Mucosa of rectum (tissue), 2 donors: ENCODE measurements at regions not wholly inside any gene's neighbourhood (a gene's known extent, or its start where the extent isn't known, plus 50 kb on each side); places are given as distances from the start of the nearest gene placed in this dataset.

Experiments
- H3K27ac ChIP-seq, 2 donors: one replicate each; pipeline ENCODE4 v1.7.0; 2013; ENCODE audit warnings: inconsistent platforms in 2 of 2, low read depth in 2 of 2, low read length in 2 of 2
- H3K27me3 ChIP-seq, 2 donors: one replicate each; pipeline ENCODE4 v1.7.0; 2013; ENCODE audit warnings: low read length in 2 of 2; ENCODE audit not compliant: control insufficient read depth in 2 of 2, insufficient read depth in 2 of 2
- H3K36me3 ChIP-seq, 2 donors: one replicate each; pipeline ENCODE4 v1.7.0; 2013; ENCODE audit warnings: low read length in 2 of 2; ENCODE audit not compliant: control insufficient read depth in 2 of 2, insufficient read depth in 2 of 2
- H3K4me1 ChIP-seq, 2 donors: one replicate each; pipeline ENCODE4 v1.7.0; 2013; ENCODE audit warnings: low read length in 2 of 2, mild to moderate bottlenecking in 1 of 2; ENCODE audit not compliant: control insufficient read depth in 2 of 2, insufficient read depth in 2 of 2
- H3K4me3 ChIP-seq, 2 donors: one replicate each; pipeline ENCODE4 v1.7.0; 2013; ENCODE audit warnings: low read length in 2 of 2
- H3K9ac ChIP-seq, 2 donors: one replicate each; pipeline ENCODE4 v1.7.0; 2013; ENCODE audit warnings: low read length in 2 of 2, low read depth in 1 of 2, mild to moderate bottlenecking in 1 of 2
- H3K9me3 ChIP-seq, 2 donors: one replicate each; pipeline ENCODE4 v1.7.0; 2013; ENCODE audit warnings: low read length in 2 of 2; ENCODE audit not compliant: control insufficient read depth in 2 of 2
- donor health status: healthy.
- donor health status: Normal muscosa, but diverticular disease.

GRCh38 chr4:183830438-183830985 is 74.6 kb upstream of the STOX2 start:
- Histone ChIP-seq H3K9me3 (no peaks in the 10 kb centered on the region), H3K9ac (no peak overlapping the region), H3K4me1 (peaks cover 4 to 10% of the 10 kb centered on the region in 2 donors), H3K27me3 (no peaks in the 10 kb centered on the region), H3K36me3 (no peaks in the 10 kb centered on the region), H3K27ac (no peak overlapping the region), H3K4me3 (no peak overlapping the region)

DNA sequence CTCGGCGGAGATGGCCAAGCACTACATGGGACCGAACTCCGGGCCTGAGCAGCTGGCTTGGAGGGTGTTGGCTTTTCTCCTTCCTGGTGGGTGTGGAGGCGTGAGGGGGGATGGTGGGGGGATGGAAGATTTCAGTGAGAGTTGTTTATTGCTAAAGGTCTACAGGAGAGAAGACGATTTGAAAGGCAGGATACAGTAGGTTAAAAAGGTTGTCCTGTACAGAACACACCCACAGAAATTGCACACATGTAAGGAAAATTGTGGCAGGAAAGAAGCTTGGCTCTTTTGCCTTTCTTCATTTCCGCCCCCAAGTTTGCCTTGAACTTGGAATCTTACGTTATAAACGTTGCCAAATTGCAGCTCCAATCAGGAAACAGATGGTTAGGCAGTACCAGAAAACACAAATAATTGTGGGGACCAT is 74.1 kb upstream of the STOX2 start:
- Histone ChIP-seq H3K4me3 (no peak overlapping the region), H3K9me3 (no peaks in the 10 kb centered on the region), H3K27ac (no peak overlapping the region), H3K9ac (no peak overlapping the region), H3K36me3 (no peaks in the 10 kb centered on the region), H3K4me1 (peaks cover 4 to 10% of the 10 kb centered on the region in 2 donors), H3K27me3 (no peaks in the 10 kb centered on the region)

GRCh38 chr4:183831683-183832082 is 73.4 kb upstream of the STOX2 start:
- H3K9me3 ChIP-seq = no peaks in the 10 kb centered on the region
- H3K4me3 ChIP-seq = no peak overlapping the region
- no peak overlapping the region for H3K27ac ChIP-seq
- peaks cover 4 to 10% of the 10 kb centered on the region in 2 donors for H3K4me1 ChIP-seq
- H3K27me3 ChIP-seq = no peaks in the 10 kb centered on the region
- no peaks in the 10 kb centered on the region for H3K36me3 ChIP-seq
- no peak overlapping the region for H3K9ac ChIP-seq

- Histone ChIP-seq H3K36me3 (no peaks in the 10 kb centered on the region), H3K9me3 (no peaks in the 10 kb centered on the region), H3K9ac (no peak overlapping the region), H3K27ac (no peak overlapping the region), H3K4me3 (no peak overlapping the region), H3K27me3 (no peaks in the 10 kb centered on the region), H3K4me1 (peaks cover 4 to 10% of the 10 kb centered on the region in 2 donors)
Observed at GRCh38 chr4:183832776-183833450, 72.2 kb upstream of the STOX2 start.

GRCh38 chr4:183834252-183834651 is 70.9 kb upstream of the STOX2 start:
- Histone ChIP-seq H3K4me3 (no peak overlapping the region), H3K36me3 (no peaks in the 10 kb centered on the region), H3K4me1 (peaks cover 4 to 8% of the 10 kb centered on the region in 2 donors), H3K27ac (no peak overlapping the region), H3K27me3 (peaks cover 0 to 3% of the 10 kb centered on the region in 2 donors), H3K9me3 (no peaks in the 10 kb centered on the region), H3K9ac (no peak overlapping the region)

DNA sequence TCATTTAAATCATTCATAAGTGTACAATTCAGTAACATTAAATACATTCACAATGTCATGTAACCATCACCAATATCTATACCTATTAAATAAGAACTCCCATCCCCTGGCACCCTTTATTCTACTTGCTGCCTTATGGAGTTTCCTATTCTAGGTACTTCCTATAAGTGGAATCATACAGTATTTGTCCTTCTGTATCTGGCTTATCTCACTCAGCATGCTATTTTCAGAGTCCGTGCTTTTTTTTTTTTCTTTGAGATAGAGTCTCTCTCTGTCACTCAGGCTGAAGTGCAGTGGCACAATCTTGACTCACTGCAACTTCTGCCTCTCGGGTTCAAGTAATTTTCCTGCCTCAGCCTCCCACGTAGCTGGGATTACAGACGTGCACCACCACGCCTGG is 67.9 kb upstream of the STOX2 start:
- Histone ChIP-seq H3K36me3 (no peaks in the 10 kb centered on the region), H3K9me3 (no peaks in the 10 kb centered on the region), H3K9ac (no peak overlapping the region), H3K4me1 (no peaks in the 10 kb centered on the region), H3K27me3 (peaks cover 0 to 3% of the 10 kb centered on the region in 2 donors), H3K4me3 (no peak overlapping the region), H3K27ac (no peak overlapping the region)

- Histone ChIP-seq H3K27me3 (peaks cover 0 to 3% of the 10 kb centered on the region in 2 donors), H3K4me3 (no peak overlapping the region)
Observed at GRCh38 chr4:183838987-183839712, 66.0 kb upstream of the STOX2 start.

GRCh38 chr4:183840311-183840710 is 64.8 kb upstream of the STOX2 start:
- H3K36me3 ChIP-seq = no peaks in the 10 kb centered on the region
- H3K9ac ChIP-seq = no peak overlapping the region
- no peak overlapping the region for H3K4me3 ChIP-seq
- H3K9me3 ChIP-seq = no peaks in the 10 kb centered on the region
- no peaks in the 10 kb centered on the region for H3K4me1 ChIP-seq
- H3K27me3 ChIP-seq = peaks cover 0 to 3% of the 10 kb centered on the region in 2 donors
- H3K27ac ChIP-seq = no peak overlapping the region

More at GRCh38 chr4:183838987-183839712, 66.0 kb upstream of the STOX2 start:
- H3K27ac ChIP-seq = no peak overlapping the region
- H3K9me3 ChIP-seq = no peaks in the 10 kb centered on the region
- H3K4me1 ChIP-seq = no peaks in the 10 kb centered on the region
- no peaks in the 10 kb centered on the region for H3K36me3 ChIP-seq
- H3K9ac ChIP-seq = no peak overlapping the region

GRCh38 chr4:183841001-183841400 is 64.1 kb upstream of the STOX2 start:
- H3K27me3 ChIP-seq = peaks cover 0 to 3% of the 10 kb centered on the region in 2 donors
- H3K4me1 ChIP-seq = no peaks in the 10 kb centered on the region
- no peak overlapping the region for H3K27ac ChIP-seq
- no peaks in the 10 kb centered on the region for H3K9me3 ChIP-seq
- no peak overlapping the region for H3K9ac ChIP-seq
- H3K4me3 ChIP-seq = no peak overlapping the region
- no peaks in the 10 kb centered on the region for H3K36me3 ChIP-seq

- H3K4me3 ChIP-seq = no peak overlapping the region
- H3K36me3 ChIP-seq = no peaks in the 10 kb centered on the region
- H3K4me1 ChIP-seq = no peaks in the 10 kb centered on the region
- no peak overlapping the region for H3K27ac ChIP-seq
- H3K27me3 ChIP-seq = peaks cover 0 to 3% of the 10 kb centered on the region in 2 donors
- H3K9me3 ChIP-seq = peaks cover 0 to 3% of the 10 kb centered on the region in 2 donors
- H3K9ac ChIP-seq = no peak overlapping the region
Observed at GRCh38 chr4:183842129-183842528, 63.0 kb upstream of the STOX2 start.
